ENCODE measurements at regions not wholly inside any gene's neighbourhood (a gene's known extent, or its start where the extent isn't known, plus 50 kb on each side); places are given as distances from the start of the nearest gene placed in this dataset.

- H3K36me3 ChIP-seq (ENCODE audit: low read depth) = no peaks in the 10 kb centered on the region
- H3K9ac ChIP-seq = no peak overlapping the region
- H2AFZ ChIP-seq = no peak overlapping the region
- TF ChIP-seq EZH2 (IDR thresholded peaks at IDR 0.05; ENCODE audit: insufficient read depth, poor library complexity, severe bottlenecking) (no peak), EZH2phosphoT487 (IDR thresholded peaks at IDR 0.05; ENCODE audit: insufficient read depth, low read depth) (no peak)
- H3K27ac ChIP-seq = no peak overlapping the region
- no peaks in the 10 kb centered on the region for H4K20me1 ChIP-seq (ENCODE audit: insufficient read depth)
- no peaks in the 10 kb centered on the region for H3K9me3 ChIP-seq (ENCODE audit: low read depth)
- no peaks in the 10 kb centered on the region for H3K79me2 ChIP-seq (ENCODE audit: insufficient read depth)
- no peak overlapping the region for H3K4me2 ChIP-seq (ENCODE audit: unreplicated experiment)
- no peaks in the 10 kb centered on the region for H3F3A ChIP-seq (ENCODE audit: insufficient read depth)
- H3K27me3 ChIP-seq (replicated peaks; ENCODE audit: insufficient read depth) = 0 out of 2 replicates have a peak, but pooled peaks cover 3% of the 10 kb centered on the region
- no peak overlapping the region for H3K4me3 ChIP-seq
- in situ Hi-C loops (cut with MboI) = no loop called here
- H3K4me1 ChIP-seq (ENCODE audit: insufficient read depth) = no peaks in the 10 kb centered on the region
- H3K9me2 ChIP-seq (ENCODE audit: insufficient read depth) = no peaks in the 10 kb centered on the region
- no peak for DNase-seq
- WGBS, 2 experiments (ENCODE audit: low coverage in 1 of 2, low lambda C conversion rate in 2 of 2, missing lambda C conversion rate in 2 of 2) = 44 to 48% methylated on average over 12 of the region's 12 CpGs
These were observed 116.3 kb upstream of the SLC25A33 start for GRCh38 chr1:9422911-9423505.

GRCh38 chr1:9424261-9424660, 115.0 kb upstream of the SLC25A33 start:
- WGBS, 2 experiments (ENCODE audit: low coverage in 1 of 2, low lambda C conversion rate in 2 of 2, missing lambda C conversion rate in 2 of 2) = 60 to 62% methylated on average over 4 of the region's 4 CpGs
- DNase-seq = no peak
- TF ChIP-seq EZH2 (IDR thresholded peaks at IDR 0.05; ENCODE audit: insufficient read depth, poor library complexity, severe bottlenecking) (no peak), EZH2phosphoT487 (IDR thresholded peaks at IDR 0.05; ENCODE audit: insufficient read depth, low read depth) (no peak)

DNA sequence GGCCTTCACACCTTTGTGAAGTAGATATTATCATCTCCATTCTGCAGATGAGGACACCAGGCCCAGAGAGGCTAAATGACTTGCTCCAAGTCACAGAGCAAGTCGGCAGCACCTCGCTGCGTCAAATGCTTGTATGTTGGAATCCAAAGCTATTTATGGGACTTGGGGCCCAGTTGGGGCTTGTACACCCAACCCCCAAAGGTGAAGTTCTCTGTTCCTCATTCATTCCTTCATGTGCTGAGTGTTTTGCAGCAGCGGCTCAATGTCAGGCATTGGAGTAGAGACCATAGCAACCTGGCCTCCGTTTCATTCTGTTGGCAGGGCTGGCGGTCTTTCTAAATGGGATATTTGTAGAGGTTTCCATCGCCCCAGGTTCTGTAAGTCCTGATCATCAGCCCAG, 113.4 kb upstream of the SLC25A33 start:
- Histone ChIP-seq H3K4me2 (ENCODE audit: unreplicated experiment) (no peak overlapping the region), H3K9ac (no peak overlapping the region), H3K4me3 (no peak overlapping the region), H3K27me3 (replicated peaks; ENCODE audit: insufficient read depth) (0 out of 2 replicates have a peak, but pooled peaks cover 3% of the 10 kb centered on the region), H3K36me3 (ENCODE audit: low read depth) (no peaks in the 10 kb centered on the region), H3K9me2 (ENCODE audit: insufficient read depth) (no peaks in the 10 kb centered on the region), H3K79me2 (ENCODE audit: insufficient read depth) (no peaks in the 10 kb centered on the region), H2AFZ (no peak overlapping the region), H3K27ac (no peak overlapping the region), H4K20me1 (ENCODE audit: insufficient read depth) (no peaks in the 10 kb centered on the region), H3K4me1 (ENCODE audit: insufficient read depth) (peaks cover 6% of the 10 kb centered on the region; the same call in 1 of the 2 replicates), H3F3A (ENCODE audit: insufficient read depth) (no peaks in the 10 kb centered on the region), H3K9me3 (ENCODE audit: low read depth) (no peaks in the 10 kb centered on the region)
- WGBS, 2 experiments (ENCODE audit: low coverage in 1 of 2, low lambda C conversion rate in 2 of 2, missing lambda C conversion rate in 2 of 2) = 75 to 79% methylated on average over 7 of the region's 7 CpGs
- in situ Hi-C loops (cut with MboI) = no loop called here
- TF ChIP-seq EZH2 (IDR thresholded peaks at IDR 0.05; ENCODE audit: insufficient read depth, poor library complexity, severe bottlenecking) (no peak), EZH2phosphoT487 (IDR thresholded peaks at IDR 0.05; ENCODE audit: insufficient read depth, low read depth) (no peak)
- no peak for DNase-seq

More at GRCh38 chr1:9424261-9424660, 115.0 kb upstream of the SLC25A33 start:
- in situ Hi-C loops (cut with MboI) = no loop called here
- H2AFZ ChIP-seq = no peak overlapping the region
- no peaks in the 10 kb centered on the region for H3K36me3 ChIP-seq (ENCODE audit: low read depth)
- no peak overlapping the region for H3K4me2 ChIP-seq (ENCODE audit: unreplicated experiment)
- no peaks in the 10 kb centered on the region for H3K9me3 ChIP-seq (ENCODE audit: low read depth)
- H3K4me3 ChIP-seq = no peak overlapping the region
- no peaks in the 10 kb centered on the region for H3F3A ChIP-seq (ENCODE audit: insufficient read depth)
- no peak overlapping the region for H3K9ac ChIP-seq
- H3K27ac ChIP-seq = no peak overlapping the region
- H4K20me1 ChIP-seq (ENCODE audit: insufficient read depth) = no peaks in the 10 kb centered on the region
- H3K9me2 ChIP-seq (ENCODE audit: insufficient read depth) = no peaks in the 10 kb centered on the region
- H3K4me1 ChIP-seq (ENCODE audit: insufficient read depth) = peaks cover under 1% of the 10 kb centered on the region; the same call in 1 of the 2 replicates
- H3K79me2 ChIP-seq (ENCODE audit: insufficient read depth) = no peaks in the 10 kb centered on the region
- 0 out of 2 replicates have a peak, but pooled peaks cover 3% of the 10 kb centered on the region for H3K27me3 ChIP-seq (replicated peaks; ENCODE audit: insufficient read depth)

- H3K9me3 ChIP-seq (ENCODE audit: low read depth) = no peaks in the 10 kb centered on the region
- H3K79me2 ChIP-seq (ENCODE audit: insufficient read depth) = no peaks in the 10 kb centered on the region
- no peak overlapping the region for H3K9ac ChIP-seq
- no peak for DNase-seq
- no peaks in the 10 kb centered on the region for H3F3A ChIP-seq (ENCODE audit: insufficient read depth)
- H3K27ac ChIP-seq = no peak overlapping the region
- 0 out of 2 replicates have a peak, but pooled peaks cover 3% of the 10 kb centered on the region for H3K27me3 ChIP-seq (replicated peaks; ENCODE audit: insufficient read depth)
- H3K4me1 ChIP-seq (ENCODE audit: insufficient read depth) = peaks cover 6% of the 10 kb centered on the region; the same call in 1 of the 2 replicates
- H3K9me2 ChIP-seq (ENCODE audit: insufficient read depth) = no peaks in the 10 kb centered on the region
- in situ Hi-C loops (cut with MboI) = no loop called here
- no peaks in the 10 kb centered on the region for H3K36me3 ChIP-seq (ENCODE audit: low read depth)
- TF ChIP-seq EZH2phosphoT487 (IDR thresholded peaks at IDR 0.05; ENCODE audit: insufficient read depth, low read depth) (no peak), EZH2 (IDR thresholded peaks at IDR 0.05; ENCODE audit: insufficient read depth, poor library complexity, severe bottlenecking) (no peak)
- no peak overlapping the region for H3K4me2 ChIP-seq (ENCODE audit: unreplicated experiment)
- H4K20me1 ChIP-seq (ENCODE audit: insufficient read depth) = no peaks in the 10 kb centered on the region
- WGBS, 2 experiments (ENCODE audit: low coverage in 1 of 2, low lambda C conversion rate in 2 of 2, missing lambda C conversion rate in 2 of 2) = 46 to 48% methylated on average over 13 of the region's 13 CpGs
- H2AFZ ChIP-seq = no peak overlapping the region
- no peak overlapping the region for H3K4me3 ChIP-seq
These were observed 113.0 kb upstream of the SLC25A33 start for GRCh38 chr1:9426291-9426711.

Data from GM23248 (cell line).